GM21423 (cell line): ENCODE measurements at regions not wholly inside any gene's neighbourhood (a gene's known extent, or its start where the extent isn't known, plus 50 kb on each side); places are given as distances from the start of the nearest gene placed in this dataset.

Source experiments
- ATAC-seq: cut with Tn5 transposase; IDR thresholded peaks from one replicate; pipeline ENCODE4 v1.9.1; 2021; ENCODE audit warnings: mild to moderate bottlenecking, moderate library complexity; ENCODE audit not compliant: unreplicated experiment

DNA sequence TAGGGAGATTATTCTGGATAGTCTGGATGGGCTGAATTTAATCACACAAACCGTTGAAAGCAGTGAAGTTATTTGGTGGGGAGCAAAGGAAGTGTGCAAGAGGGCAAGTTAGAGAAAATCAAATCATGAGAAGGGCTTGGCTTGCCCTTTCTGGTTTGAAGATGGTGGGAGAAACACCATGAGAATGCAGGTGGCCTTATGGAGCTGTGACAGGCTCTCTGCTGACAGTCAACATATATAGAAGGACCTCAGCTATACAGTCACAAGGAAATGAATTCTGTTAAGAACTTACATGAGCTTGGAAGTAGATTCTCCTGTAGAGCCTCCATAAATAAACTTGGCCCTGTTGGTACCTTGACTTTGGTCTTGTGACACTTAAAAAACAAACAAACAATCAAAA is 72.3 kb downstream of the GMNC start:
- no peak for ATAC-seq

DNA sequence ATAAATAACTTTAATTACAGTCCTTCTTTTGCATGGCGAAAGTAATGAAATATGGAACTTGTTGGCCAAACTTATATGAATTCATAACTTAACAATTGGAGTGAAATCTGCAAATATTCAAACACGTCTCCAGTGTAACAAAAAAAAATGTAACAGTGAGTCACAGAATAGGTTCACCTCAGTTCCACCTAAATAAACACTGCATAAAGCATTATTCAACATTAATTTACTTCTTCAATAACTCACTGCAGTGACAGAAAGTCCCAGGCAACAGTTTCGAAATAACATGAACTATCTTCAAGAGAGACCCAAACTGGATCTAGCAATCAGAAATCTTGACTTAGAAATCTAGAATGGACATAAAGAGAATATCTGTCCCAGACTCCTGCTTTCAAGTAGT is 75.6 kb downstream of the GMNC start:
- no peak for ATAC-seq

DNA sequence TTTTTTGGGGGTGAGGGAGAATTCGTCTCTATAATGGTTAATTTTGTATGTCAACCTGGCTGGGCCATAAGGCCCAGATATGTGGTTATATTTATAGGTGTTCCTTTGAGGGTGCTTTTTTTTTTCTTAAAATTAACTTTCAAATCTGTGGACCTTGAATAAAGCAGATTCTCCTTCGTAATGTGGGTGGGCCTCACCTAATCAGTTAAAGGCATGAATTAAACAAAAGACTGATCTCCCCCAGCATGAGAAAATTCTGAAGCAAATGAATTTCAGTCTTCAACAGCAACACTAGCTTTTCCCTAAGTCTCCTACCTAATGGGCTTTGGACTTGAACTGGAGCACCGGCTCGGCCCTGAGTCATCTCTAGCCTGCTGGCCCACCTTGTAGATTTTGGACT is 77.4 kb downstream of the GMNC start:
- ATAC-seq = no peak

DNA sequence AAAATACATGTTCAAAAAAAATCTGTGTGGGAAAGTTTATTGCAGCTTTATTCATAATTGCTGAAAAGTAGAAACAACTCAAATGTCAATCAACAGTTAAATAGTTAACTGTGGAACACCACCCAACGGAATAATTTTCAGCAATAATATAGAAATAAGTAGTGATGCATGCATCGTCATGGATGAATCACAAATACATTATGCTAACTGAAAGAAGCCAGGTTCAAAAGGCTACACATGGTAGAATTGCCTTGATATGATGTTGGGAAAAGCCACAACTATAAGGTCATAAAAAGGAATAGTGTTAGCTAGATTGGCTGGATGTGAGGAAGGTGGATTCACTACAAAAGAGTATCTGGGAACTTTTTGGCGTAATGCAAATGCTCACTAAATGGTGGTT is 82.0 kb downstream of the GMNC start:
- ATAC-seq = no peak

DNA sequence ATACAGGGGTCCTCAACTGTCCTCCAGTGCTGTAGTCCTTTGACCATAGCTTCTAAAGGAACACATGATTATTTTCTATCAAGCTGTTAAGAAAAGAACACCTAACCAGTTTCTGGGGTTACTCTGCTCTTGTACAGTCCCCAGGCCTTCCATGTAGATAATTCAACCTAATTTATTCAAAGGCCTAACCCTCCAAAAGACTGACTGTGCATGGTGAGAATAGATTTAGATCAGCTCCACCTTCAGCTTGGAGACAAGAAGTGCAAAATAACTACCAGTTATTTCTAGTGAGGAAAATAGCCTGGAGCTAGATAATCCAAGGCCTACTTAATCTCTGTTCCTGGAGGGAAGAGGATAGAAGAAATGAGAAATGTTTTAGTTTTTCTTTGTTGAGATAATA is 87.9 kb downstream of the GMNC start:
- no peak for ATAC-seq

DNA sequence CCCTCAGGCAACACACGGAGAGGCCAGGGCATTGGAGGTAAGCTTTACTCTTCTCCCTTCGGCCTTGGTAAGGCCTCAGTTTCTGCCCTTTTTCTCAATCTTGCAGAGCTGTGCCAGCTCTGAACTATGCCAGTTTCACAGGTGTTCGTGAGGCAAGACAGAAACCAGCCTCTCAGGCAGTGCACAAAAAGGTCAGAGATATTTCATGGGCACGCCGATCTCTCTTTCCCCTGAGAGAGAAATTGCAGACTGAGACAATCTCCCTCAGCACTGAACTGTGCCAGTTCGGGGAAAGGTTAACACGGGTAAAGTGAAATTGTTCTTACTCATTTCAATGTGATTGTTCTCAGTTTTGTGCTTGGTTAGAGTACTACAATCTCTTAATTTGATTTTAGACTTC is 88.5 kb downstream of the GMNC start:
- no peak for ATAC-seq

DNA sequence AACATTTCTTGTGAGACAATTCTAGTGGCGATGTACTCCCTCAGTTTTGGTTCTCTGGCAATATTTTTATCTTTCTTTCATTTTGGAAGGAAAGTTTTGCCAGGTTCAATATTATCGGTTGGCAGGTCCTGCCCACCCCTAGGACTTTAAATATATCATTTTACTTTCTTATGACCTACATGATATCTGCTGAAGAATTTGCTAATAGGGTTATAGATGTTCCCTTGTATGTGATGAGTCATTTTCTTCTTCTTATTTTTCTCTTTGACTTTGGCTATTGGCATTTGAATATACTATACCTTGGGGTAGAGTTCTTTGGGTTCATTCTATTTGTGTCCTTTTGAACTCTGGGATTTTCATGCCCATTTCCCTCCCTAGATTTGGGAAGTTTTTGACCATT is 89.7 kb downstream of the GMNC start:
- ATAC-seq = no peak

DNA sequence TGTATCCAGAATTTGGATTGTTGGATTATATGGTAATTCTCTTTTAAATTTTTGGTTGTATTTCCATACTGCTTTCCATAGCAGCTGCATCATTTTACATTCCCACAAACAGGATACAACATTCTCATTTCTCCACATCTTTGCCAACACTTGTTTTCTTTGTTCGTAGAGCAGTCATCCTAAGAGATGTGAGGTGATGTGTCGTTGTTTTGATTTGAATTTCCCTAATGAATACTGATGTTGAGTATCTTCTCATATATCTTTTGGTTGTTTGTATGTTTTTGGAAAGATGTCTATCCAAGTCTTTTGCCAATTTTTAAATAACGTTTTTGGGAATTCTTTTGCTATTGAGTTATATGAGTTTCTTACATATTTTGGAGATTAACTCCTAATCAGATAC is 93.6 kb downstream of the GMNC start:
- ATAC-seq = no peak

DNA sequence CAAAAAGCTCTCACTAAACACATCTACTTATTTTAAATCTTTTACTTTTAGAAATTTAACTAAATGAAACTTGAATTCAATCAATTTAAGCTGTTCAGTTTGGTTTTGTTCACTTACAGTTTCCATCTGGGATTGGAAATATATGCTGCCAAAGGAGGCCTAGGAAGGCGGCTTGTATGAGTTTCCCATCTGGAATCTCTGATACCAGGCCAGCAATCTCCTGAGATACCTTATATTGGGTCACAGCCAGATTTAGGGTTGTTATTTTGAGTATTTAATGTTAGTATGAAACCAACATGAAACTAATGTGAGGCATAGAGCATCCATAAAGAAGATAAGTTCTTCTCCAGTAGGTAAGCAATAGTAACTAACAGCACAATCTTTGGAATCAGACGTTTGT is 94.6 kb downstream of the GMNC start:
- ATAC-seq = no peak

DNA sequence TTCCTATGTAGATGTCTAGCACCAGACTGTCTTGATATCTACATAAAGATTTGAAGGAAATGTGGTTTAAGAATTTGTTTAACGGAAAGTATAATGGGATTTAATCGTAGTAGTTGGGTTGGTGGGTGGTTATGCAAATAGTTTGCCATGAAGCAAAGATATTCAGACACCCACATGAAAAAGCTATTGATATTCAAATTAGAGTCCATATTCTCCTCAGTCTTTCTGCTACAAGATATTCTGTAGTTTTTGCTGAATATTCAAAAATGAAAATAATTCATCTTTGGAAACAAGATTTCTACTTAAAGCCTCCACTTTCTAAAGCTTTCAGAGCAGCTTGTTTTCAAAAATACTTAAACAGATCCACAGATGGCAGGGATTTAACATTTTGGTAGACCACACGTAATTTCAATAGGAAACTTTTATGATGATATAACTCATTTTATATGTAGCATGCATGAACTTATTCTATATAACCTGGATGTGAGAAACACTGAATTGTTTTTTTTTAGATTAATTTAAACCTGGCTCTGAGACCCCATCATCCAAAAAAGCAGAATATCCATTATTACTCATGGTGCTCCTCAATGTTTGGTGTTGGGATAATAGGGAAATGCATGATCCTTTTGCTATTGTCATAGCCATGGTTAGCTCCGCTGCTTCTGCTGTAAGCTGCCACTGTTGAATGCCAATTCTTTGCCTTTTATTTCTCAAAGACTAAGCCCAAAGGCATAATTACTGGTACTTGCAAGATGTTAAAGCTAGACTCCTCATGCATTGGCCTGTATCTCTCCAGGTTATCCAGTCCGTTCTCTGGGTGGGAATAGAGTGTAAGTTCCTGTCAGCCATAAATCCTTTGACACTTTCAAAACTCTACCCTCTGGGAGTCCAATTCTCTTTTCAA is 98.0 kb downstream of the GMNC start:
- no peak for ATAC-seq

DNA sequence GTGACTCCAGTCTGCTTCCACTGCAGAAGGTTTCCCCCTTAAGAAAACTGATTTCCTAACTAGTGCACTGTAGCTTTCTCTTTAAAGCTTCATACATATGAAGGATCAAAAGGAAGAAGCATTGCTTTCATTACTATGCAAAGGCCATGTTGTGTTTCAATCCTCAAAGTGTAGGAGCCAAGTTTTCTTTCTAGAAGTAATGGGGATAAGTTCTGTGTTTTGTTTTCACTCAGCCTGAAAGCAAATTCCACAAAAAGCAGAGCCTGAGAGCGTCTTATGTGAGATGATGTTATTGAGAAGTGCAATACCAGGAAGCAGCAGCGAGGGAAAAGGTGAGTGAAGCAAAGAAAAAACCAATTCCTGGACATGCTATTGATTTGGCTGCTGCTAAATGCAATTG is 99.7 kb downstream of the GMNC start:
- ATAC-seq = no peak

DNA sequence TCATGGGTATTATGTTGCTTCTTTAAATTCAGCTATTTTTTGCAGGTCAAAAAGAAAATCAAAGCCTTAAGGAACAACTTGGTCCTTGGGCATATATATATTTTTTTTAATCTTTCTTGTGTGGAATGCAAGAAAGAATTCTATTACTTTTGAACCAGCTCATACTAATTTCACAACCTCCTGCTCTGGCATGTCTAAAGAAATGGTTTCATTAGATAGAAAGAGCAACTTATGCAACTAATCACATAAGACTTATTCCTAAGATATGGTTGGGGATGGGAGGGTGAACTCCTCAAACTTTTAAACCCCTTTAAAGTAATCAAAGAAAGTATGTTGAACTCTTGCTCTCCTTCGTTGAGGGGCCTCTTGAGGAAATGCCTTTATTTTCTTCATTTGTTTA is 114.9 kb downstream of the GMNC start:
- no peak for ATAC-seq

DNA sequence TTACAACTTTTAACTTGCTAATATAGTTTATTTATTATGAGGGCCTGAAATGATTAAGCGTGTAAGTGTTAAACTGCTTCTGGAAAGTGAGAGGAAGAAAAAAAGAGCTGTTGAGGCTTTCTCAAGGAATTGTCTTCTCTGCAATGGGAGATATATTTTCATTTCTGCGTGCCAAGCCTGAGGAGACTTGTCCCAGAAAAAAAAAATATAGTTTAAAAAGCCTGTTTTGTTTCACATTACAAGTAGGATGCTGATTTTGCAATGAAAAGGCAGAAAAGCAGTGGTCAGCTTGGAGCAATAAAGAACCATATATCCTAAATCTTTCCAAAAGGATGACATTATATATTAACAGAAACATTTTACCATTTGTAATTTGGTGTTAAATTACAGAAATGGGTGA is 115.5 kb downstream of the GMNC start:
- no peak for ATAC-seq

DNA sequence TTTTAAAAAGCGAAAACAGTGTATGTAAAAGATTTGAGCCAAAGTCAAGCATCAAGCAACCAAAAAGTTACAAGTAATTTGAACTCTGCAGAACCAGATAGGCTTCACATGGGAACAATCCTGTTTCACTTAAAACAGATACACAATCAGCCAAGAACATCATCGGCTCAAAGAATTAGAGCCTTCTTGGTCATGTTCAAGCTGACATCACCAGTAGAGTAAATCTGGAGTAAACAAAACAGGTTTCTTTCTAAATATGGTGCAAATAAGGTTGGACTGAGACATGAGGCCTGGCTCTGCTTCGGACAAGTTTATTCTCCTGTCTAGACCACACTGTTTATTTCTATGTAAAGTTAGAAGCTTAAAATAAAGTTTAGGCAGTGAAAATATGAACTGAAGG is 116.0 kb downstream of the GMNC start:
- ATAC-seq = no peak

DNA sequence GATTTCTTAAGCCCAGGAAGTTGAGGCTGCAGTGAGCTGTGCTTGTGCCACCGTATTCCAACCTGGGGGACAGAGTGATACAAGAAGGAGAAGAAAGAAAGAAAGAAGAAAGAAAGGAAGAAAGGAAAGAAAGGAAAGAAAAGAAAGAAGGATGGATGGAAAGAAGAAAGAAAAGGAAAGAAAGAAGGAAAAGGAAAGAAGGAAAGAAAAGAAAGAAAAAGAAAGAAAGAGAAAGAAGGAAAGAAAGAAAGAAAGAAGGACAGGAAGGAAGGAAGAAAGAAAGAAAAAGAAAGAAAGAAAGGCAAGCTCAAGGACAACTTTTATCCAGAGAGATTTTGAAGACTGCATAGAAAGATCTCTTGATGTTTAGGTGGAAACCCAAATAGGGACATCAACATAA is 120.7 kb downstream of the GMNC start:
- ATAC-seq = no peak

DNA sequence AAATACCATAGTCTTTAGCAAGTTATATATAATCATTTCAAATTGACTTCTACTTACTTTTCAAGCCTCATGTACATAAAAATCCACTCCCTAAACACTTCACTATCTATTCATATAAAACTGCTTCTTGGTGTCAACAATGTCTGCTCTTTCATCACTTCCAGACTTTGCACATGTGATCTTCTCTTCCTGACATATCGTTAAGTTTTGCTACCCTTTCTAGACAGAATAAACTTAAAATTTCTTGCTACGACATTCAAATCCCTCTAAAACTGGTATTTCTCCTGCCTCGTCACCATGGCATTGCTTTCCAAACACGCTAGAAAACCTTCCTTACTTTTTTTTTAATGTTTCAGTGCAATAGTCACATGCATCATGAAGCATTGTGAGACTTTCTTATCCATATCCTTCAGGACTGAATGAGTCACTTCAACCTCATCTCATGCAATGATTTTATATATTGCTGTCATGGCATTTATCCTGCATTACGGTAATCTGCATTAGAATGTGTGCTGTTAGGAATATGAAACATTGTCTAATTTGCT is 122.8 kb downstream of the GMNC start:
- ATAC-seq = no peak

DNA sequence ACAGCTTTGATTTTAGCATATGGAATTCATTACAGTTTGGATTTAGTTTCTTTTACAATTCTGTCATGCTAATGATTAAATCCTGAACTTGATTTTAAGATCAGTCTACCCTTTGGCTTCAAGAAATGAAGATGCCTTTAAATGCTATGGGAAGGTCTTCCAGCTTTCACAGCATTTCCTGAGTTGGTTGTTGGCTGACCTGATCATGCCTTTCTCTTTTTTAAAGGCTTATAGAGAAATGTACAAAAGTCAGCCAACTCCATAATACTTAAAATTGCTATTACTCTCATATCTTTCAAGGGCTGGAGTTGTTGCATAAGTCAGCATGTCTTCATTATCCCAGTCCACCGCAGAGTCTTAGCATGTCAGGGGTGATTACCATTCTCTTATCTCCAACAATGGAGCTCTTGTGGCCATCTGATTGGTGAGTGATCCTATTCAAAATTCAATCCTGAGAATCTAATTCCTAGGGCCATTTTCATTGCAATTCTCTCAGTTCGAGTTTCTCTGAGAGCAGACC is 123.8 kb downstream of the GMNC start:
- ATAC-seq = no peak

DNA sequence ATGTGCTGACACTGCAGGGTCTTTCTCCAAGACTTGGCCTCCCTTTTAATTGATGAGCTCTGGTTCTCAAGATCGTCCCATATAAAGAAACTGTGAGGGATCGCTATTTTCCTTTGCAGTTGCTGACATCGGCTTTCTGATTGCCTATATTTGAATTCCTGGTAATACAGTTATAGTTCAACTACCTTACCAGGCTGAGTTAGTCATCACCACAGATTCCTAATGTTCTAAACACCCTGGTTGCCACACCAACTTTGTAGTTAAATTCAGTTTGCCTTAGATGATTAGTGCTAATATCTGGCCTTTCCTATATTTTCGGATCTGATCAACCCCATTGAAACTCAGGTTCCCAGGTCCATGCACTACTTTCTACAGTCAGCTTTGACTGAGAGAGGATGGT is 125.0 kb downstream of the GMNC start:
- ATAC-seq = no peak

DNA sequence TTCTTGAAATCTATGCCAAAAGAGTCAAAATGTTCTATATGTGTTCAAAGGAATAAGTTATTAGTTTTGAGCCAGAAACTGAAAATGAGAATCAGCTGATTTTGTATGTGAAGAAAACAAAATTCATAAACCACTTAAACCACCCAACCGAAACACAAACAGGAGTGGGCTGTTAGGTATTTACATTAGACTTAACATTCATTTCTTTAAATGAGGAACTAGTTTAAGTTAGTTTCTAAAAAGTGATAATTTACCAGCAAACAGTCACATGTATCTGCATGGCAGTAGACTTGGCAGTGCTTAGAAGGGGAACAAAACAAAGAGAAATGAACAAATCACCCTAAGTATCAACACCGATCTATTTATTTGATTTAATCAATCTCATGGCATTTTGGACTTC is 128.0 kb downstream of the GMNC start:
- ATAC-seq = no peak

DNA sequence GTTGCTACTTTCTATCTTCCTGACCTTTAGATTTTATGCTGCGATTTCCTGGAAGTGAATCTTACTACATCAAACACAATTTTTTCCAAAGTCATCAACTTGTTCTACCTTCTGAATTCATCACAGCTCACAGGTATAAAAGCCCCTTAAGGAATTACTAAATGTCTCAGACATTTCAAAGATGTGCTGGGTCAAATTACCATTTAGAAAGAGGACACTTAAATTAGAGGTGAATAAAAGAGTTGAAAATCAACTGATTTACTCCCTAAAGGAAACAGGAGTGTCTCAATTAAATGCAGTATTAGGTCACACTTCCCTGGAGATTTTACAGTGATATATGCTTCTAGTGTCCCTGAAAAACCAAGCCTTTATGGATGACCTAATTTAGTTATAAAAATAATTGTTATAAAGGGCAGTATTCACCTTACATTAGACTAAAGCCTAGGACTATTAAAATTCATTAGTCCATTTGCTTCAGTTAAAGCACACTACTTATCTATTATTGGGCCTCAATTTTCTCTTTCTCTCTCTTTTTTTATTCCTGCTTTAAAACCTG is 128.8 kb downstream of the GMNC start:
- no peak for ATAC-seq

DNA sequence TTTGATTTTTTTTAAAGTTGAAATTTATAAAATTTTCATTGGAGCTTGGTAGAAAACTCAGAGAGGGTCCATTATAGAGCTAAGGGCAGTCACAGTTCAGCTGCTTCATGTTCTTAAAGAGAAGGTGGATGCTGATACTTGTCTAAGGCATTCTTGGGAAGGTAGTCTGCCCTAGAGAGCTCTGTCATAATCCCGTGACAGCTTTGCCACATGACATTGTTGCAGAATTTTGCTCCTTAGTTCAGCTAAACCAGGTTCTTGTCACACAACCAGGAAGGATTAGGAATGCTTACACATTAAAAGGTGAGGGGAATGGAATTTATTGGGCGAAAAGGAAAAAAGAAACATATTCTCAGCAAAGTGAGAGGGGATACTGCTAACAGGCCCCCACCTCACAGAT is 130.9 kb downstream of the GMNC start:
- no peak for ATAC-seq

DNA sequence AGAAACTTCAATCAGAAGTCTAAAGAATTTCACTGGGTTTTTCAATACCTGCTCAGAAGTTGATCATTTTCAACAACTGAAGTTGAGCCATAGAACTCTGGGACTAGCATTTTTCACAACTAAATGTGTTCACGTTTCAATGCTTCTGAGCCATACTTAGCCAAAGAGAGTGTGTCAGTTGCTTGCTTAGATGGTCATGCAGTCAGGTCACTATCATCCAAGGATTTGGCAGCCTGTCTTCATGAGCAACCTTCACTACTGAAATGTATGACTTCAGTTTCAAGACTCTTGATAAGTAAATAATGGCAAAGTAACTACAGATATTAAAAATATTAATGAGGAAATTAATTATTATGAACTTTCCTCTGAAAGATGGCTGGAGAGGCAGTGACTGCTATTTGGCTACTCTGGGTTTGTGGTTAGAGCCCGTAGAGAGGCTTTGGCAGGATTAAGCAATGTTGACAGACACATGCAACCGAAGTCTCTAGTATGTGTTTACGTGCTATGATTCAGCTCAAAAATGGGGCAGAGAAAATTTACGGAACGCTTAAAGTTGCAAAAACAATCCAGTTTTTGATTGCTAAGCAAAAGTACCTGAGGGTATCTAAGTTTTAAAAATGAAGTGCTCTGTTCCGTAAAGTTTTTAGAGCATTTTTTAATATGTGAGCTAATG is 133.8 kb downstream of the GMNC start:
- ATAC-seq = no peak
